Lower lobe of right lung (tissue), 2 donors: ENCODE measurements at regions not wholly inside any gene's neighbourhood (a gene's known extent, or its start where the extent isn't known, plus 50 kb on each side); places are given as distances from the start of the nearest gene placed in this dataset.

Experiments used
- ATAC-seq, 2 donors: fragments of 200-7000 bp; cut with Tn5 transposase; one replicate each; pipeline ENCODE4 v1.9.1; 2020 to 2022; ENCODE audit warnings: mild to moderate bottlenecking in 2 of 2, moderate library complexity in 2 of 2
- DNase-seq: peaks from one replicate; pipeline ENCODE4 v3.0.0-alpha.2; 2020
- H3K27ac ChIP-seq: fragments of 200-600 bp; one replicate; pipeline ENCODE4 v1.8.0; 2022
- H3K27me3 ChIP-seq: fragments of 200-600 bp; one replicate; pipeline ENCODE4 v1.8.0; 2022; ENCODE audit warnings: low read depth
- H3K36me3 ChIP-seq: fragments of 200-600 bp; one replicate; pipeline ENCODE4 v1.8.0; 2022; ENCODE audit warnings: mild to moderate bottlenecking
- H3K4me1 ChIP-seq: fragments of 200-600 bp; one replicate; pipeline ENCODE4 v1.8.0; 2022
- H3K4me3 ChIP-seq: fragments of 200-600 bp; one replicate; pipeline ENCODE4 v1.8.0; 2022; ENCODE audit warnings: mild to moderate bottlenecking
- H3K9me3 ChIP-seq: fragments of 200-600 bp; one replicate; pipeline ENCODE4 v1.8.0; 2022
- intact Hi-C: fragments of 100-400 bp; cut with DNase I; formaldehyde crosslinking; loops from one replicate; pipeline ENCODE4 v1.11.0; 2022
- TF ChIP-seq, protein P1 (sequence below): fragments of 200-600 bp; IDR thresholded peaks from one replicate; pipeline ENCODE4 v1.8.0; 2022; ENCODE audit warnings: antibody characterized with exemption, mild to moderate bottlenecking
- donor health status: DM: no; HTN: yes; CAD: no; lungs with severe emphysema.

DNA sequence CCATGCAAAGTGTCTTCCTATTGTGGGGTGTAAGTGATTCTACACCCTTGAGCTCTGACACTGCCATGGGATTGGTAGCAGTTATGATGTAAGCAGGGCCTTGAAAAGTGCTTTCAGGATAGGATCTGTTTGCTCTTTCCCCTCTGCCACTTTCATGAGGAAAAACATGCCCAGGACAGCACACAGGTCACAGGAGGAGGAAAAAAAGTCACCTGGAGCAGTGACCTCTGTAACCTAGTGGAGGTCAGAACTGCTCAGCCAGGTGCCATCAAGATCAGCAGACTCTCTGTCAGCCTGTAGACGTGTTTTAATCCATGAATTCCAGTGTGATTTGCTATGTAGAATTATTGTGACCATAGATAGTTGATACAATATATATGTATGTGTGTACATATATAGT, 92.7 kb upstream of the BMP2 start:
- intact Hi-C loops, result no loop called here
- Histone ChIP-seq H3K27me3 (no peaks in the 10 kb centered on the region), H3K4me3 (no peak overlapping the region), H3K27ac (no peak overlapping the region), H3K4me1 (no peaks in the 10 kb centered on the region), H3K9me3 (no peaks in the 10 kb centered on the region), H3K36me3 (no peaks in the 10 kb centered on the region)
- DNase-seq (no peak), ATAC-seq (no peak)
- TF ChIP-seq, protein P1, sequence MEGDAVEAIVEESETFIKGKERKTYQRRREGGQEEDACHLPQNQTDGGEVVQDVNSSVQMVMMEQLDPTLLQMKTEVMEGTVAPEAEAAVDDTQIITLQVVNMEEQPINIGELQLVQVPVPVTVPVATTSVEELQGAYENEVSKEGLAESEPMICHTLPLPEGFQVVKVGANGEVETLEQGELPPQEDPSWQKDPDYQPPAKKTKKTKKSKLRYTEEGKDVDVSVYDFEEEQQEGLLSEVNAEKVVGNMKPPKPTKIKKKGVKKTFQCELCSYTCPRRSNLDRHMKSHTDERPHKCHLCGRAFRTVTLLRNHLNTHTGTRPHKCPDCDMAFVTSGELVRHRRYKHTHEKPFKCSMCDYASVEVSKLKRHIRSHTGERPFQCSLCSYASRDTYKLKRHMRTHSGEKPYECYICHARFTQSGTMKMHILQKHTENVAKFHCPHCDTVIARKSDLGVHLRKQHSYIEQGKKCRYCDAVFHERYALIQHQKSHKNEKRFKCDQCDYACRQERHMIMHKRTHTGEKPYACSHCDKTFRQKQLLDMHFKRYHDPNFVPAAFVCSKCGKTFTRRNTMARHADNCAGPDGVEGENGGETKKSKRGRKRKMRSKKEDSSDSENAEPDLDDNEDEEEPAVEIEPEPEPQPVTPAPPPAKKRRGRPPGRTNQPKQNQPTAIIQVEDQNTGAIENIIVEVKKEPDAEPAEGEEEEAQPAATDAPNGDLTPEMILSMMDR, result no peak

DNA sequence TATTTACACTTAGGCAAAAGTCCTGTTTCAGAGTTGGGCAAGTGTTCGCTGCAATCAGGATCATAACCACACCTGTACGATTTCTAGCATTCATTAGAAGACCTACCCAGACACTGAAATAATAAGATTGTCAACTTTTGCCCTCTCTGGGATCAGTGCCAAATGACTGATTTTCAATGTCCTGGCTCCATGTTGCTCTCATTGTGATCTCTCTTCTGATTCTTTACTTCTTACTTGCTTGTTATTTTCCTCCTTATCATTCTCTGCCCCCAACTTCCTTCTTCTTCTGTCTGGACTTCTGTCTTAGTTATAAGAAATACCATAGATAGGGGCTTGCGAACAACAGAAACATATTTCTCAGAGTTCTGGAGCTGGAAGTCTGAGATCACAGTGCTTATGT, 94.4 kb upstream of the BMP2 start:
- TF ChIP-seq, protein P1, result no peak
- ATAC-seq, result no peak
- no peak overlapping the region for H3K27ac ChIP-seq
- DNase-seq, result no peak
- H3K4me1 ChIP-seq, result no peaks in the 10 kb centered on the region
- no peak overlapping the region for H3K4me3 ChIP-seq
- no peaks in the 10 kb centered on the region for H3K27me3 ChIP-seq
- intact Hi-C loops, result no loop called here
- no peaks in the 10 kb centered on the region for H3K36me3 ChIP-seq
- no peaks in the 10 kb centered on the region for H3K9me3 ChIP-seq

DNA sequence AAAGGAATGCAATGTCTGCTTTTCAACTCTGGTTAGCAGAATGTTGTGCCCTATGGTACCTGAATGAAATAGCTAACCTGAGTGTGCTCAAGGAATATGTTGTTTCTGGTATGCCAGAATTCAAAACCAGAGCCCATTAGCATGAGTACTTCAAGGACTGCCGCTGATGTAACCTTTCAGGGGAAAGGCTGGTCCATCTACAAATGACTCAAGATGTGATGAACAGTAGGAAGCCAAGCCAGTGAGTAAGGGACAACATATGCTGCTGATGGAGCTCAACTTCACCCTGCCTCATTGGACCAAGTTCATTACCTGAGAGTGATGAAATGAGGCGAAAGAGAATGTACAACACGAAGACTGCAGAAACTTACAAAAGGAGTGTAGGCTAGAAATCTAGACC, 95.7 kb upstream of the BMP2 start:
- Histone ChIP-seq H3K27me3 (no peaks in the 10 kb centered on the region), H3K36me3 (no peaks in the 10 kb centered on the region), H3K27ac (no peak overlapping the region), H3K9me3 (no peaks in the 10 kb centered on the region), H3K4me1 (no peaks in the 10 kb centered on the region), H3K4me3 (no peak overlapping the region)
- ATAC-seq (no peak), DNase-seq (no peak)
- intact Hi-C loops, result no loop called here
- TF ChIP-seq, protein P1, result no peak

GRCh38 chr20:6668546-6668945, 98.9 kb upstream of the BMP2 start:
- Histone ChIP-seq H3K27me3 (no peaks in the 10 kb centered on the region), H3K4me1 (no peaks in the 10 kb centered on the region), H3K9me3 (no peaks in the 10 kb centered on the region), H3K27ac (no peak overlapping the region), H3K4me3 (no peak overlapping the region), H3K36me3 (no peaks in the 10 kb centered on the region)
- no peak for ATAC-seq
- intact Hi-C loops, result no loop called here
- DNase-seq, result no peak
- TF ChIP-seq, protein P1, result no peak

DNA sequence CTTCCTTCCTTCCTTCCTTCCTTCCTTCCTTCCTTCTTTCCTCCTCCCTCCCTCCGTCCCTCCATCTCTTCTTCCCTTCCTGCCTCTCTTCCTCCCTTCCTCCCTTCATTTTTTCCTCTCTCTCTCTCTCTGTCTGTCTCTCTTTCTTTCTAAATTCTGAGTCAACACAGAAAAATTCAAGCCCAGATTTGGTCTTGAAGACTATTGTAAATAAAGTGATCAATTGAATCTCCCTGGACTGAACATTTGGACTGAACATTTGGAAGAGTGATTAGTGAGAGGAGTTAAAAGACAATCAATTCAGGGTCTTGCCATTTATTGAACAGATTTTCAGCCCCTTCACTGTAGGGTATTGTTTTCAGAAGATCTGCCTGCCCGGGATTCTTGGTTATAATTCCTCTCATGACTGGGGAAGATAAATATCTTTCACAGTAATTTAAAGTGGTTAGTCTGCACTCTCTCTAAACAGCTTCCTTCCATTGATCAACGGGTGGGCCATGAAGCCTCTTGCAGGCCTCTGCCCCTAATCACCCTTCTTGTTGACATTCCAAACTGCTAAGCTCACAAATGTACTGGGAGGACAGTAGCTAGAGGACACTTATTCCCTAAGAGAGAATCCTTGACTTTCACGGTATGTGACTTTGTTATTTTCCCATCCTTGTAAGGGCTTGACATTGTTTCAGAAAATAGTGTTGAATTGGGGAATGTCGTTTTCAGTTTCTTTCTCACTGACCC, 101.7 kb upstream of the BMP2 start:
- no peaks in the 10 kb centered on the region for H3K4me1 ChIP-seq
- DNase-seq, result no peak
- intact Hi-C loops, result no loop called here
- H3K4me3 ChIP-seq, result no peak overlapping the region
- H3K9me3 ChIP-seq, result no peaks in the 10 kb centered on the region
- ATAC-seq, result no peak
- no peak overlapping the region for H3K27ac ChIP-seq
- no peaks in the 10 kb centered on the region for H3K27me3 ChIP-seq
- H3K36me3 ChIP-seq, result no peaks in the 10 kb centered on the region
- TF ChIP-seq, protein P1, result no peak
